Liver (tissue), 3 donors: ENCODE measurements at regions not wholly inside any gene's neighbourhood (a gene's known extent, or its start where the extent isn't known, plus 50 kb on each side); places are given as distances from the start of the nearest gene placed in this dataset.

ENCODE experiments used
- GABPA ChIP-seq, 2 donors: IDR thresholded peaks in 1 of 2; conservative IDR thresholded peaks in 1 of 2; 2 replicates each; pipeline ENCODE4 v1.6.1; 2016; ENCODE audit warnings: antibody characterized with exemption in 2 of 2, mild to moderate bottlenecking in 1 of 2, moderate library complexity in 1 of 2
- HNF4A ChIP-seq, 2 donors: conservative IDR thresholded peaks; 2 replicates each; pipeline ENCODE4 v1.6.1; 2016; ENCODE audit warnings: antibody characterized with exemption in 2 of 2, mild to moderate bottlenecking in 2 of 2
- JUND ChIP-seq, 2 donors: IDR thresholded peaks; 2 replicates each; pipeline ENCODE4 v1.6.1; 2016; ENCODE audit warnings: antibody characterized with exemption in 2 of 2
- RAD21 ChIP-seq, 2 donors: IDR thresholded peaks; 2 replicates each; pipeline ENCODE4 v1.6.1; 2016; ENCODE audit warnings: antibody characterized with exemption in 2 of 2, mild to moderate bottlenecking in 2 of 2
- REST ChIP-seq: IDR thresholded peaks from 2 replicates; pipeline ENCODE4 v1.6.1; 2016; ENCODE audit warnings: antibody characterized with exemption, mild to moderate bottlenecking
- RXRA ChIP-seq, 2 donors: IDR thresholded peaks; 2 replicates each; pipeline ENCODE4 v1.6.1; 2017 to 2018; ENCODE audit warnings: antibody characterized with exemption in 2 of 2, mild to moderate bottlenecking in 1 of 2
- SP1 ChIP-seq: IDR thresholded peaks from 2 replicates; pipeline ENCODE4 v1.6.1; 2018; ENCODE audit warnings: antibody characterized with exemption, mild to moderate bottlenecking
- TAF1 ChIP-seq: conservative IDR thresholded peaks from 2 replicates; pipeline ENCODE4 v1.6.1; 2016; ENCODE audit warnings: antibody characterized with exemption, mild to moderate bottlenecking
- TF ChIP-seq, protein P1 (sequence below): fragments of 150-350 bp; IDR thresholded peaks from 2 replicates; pipeline ENCODE4 v1.5.1; 2017; ENCODE audit warnings: improper control_type of control experiment, low read depth, low read length; ENCODE audit not compliant: missing input control
- TF ChIP-seq, protein P2 (sequence below): IDR thresholded peaks from 2 replicates; pipeline ENCODE4 v1.6.1; 2016; ENCODE audit warnings: antibody characterized with exemption
- donor health status: healthy.
- donor health status: healthy.

DNA sequence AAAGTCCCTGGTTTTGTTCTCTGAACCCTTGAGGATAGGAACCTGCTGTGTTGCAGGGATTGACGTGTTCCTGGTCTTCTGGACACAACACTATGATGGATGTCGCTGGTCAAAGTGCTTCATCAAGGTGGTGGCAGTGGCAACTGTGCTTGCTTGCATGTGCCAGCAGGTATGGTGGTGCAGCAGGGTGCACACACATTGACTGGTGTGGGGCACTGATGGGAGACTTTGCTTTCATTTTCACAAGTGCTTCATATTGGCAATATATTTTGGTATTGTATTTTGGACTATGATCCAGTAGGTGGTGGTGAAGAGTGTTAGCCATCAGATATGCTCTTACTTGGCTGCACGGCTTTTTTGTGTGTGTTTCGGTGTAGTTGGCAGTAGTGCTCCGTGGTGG is 479.8 kb upstream of the CTNND2 start:
- TF ChIP-seq, protein P1, sequence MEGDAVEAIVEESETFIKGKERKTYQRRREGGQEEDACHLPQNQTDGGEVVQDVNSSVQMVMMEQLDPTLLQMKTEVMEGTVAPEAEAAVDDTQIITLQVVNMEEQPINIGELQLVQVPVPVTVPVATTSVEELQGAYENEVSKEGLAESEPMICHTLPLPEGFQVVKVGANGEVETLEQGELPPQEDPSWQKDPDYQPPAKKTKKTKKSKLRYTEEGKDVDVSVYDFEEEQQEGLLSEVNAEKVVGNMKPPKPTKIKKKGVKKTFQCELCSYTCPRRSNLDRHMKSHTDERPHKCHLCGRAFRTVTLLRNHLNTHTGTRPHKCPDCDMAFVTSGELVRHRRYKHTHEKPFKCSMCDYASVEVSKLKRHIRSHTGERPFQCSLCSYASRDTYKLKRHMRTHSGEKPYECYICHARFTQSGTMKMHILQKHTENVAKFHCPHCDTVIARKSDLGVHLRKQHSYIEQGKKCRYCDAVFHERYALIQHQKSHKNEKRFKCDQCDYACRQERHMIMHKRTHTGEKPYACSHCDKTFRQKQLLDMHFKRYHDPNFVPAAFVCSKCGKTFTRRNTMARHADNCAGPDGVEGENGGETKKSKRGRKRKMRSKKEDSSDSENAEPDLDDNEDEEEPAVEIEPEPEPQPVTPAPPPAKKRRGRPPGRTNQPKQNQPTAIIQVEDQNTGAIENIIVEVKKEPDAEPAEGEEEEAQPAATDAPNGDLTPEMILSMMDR, result no peak
- TF ChIP-seq RXRA (IDR thresholded peaks at IDR 0.05), result no peak
- no peak for TF ChIP-seq REST
- no peak for TF ChIP-seq RAD21 (IDR thresholded peaks at IDR 0.05)
- no peak for TF ChIP-seq GABPA (IDR thresholded peaks at IDR 0.05 in 1 of 2, conservative IDR thresholded peaks at IDR 0.05 in 1 of 2)
- TF ChIP-seq TAF1, result no peak
- no peak for TF ChIP-seq JUND (IDR thresholded peaks at IDR 0.05)
- TF ChIP-seq SP1, result no peak
- no peak for TF ChIP-seq HNF4A (conservative IDR thresholded peaks at IDR 0.05)
- TF ChIP-seq, protein P2, sequence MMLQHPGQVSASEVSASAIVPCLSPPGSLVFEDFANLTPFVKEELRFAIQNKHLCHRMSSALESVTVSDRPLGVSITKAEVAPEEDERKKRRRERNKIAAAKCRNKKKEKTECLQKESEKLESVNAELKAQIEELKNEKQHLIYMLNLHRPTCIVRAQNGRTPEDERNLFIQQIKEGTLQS, result no peak
